ENCODE measurements at regions not wholly inside any gene's neighbourhood (a gene's known extent, or its start where the extent isn't known, plus 50 kb on each side); places are given as distances from the start of the nearest gene placed in this dataset.
"Not testable (repeated sequence)": the region's sequence is repeated elsewhere in the genome, so short reads cannot be mapped to it uniquely, and the experiment has no call there.

DNA sequence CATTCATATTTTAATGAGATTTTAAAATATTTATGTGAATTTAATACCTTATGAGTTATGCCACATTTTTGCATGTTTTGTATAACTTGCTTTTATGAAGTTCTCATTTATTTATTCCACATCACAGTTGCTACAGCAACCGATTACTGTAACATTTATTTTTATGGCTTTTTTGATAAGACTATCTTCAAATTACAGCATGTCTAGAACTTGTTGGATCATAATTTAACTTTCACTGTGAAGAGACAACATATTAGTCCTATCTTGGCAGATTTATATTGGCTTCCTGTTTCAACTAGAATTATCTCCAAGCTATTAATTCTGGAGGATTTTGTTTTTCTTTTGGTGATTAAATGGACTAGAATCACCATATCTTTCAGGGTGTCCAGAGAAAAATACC lies 793.7 kb upstream of the SLITRK5 start:
- DNase-seq, result no peak

DNA sequence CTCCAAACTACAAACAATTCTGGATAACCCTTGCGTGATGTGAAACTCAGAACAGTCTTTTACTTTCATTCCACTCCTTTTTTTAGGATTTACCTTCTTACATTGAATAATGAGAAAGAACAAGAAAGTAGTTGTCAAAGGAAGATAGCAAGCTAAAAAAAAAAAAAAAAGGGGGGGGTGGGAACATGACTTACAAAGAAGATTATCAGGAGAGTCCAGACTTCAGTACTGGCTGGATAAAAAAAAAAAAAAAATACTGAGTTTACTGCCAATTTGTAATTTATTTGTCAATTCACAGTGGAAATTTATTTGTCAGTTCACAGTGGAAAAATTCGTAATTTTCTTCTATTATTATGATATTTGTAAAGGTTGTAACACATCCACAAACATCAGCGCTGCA lies 792.4 kb upstream of the SLITRK5 start:
- no peak for DNase-seq

- no peak for DNase-seq
Observed at GRCh38 chr13:86881390-86881789, 789.8 kb upstream of the SLITRK5 start.

DNA sequence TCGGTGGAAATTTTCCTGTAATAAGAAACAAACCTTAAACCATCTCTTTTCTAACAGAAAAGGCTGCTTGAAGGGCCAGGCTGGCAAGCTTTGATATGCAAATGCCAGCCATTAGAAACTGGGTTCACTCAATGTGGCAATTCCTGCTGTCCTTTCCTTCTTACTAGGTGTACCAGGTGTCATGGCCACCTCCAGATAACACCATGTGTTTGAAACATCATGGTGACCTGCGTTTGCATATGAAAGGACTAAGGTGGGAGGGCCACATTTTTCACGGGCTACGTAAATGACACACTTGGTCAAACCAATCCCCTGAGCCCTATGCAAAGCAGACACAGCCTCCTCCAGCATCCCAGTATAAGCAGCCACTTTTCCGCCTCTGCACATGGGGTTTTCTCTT lies 789.1 kb upstream of the SLITRK5 start:
- DNase-seq, result no peak

DNA sequence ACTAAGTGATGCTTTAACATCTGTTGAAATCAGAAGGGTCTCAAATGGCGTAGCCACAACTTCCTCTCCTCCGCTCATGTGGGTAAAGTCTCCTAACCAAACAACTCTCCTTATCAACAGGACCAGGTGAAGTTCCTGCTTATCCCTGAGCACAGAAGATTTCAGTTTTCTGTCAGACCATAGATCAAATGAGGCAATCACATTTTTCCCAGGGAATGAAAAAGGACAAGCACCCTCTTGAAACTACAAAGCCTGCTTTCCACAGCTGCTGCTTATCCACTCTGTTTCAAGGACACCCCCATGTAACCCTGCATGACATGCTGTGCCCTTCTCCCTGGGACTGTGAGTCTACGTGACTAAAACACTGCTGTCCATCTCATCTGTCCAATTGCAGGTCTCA lies 788.3 kb upstream of the SLITRK5 start:
- DNase-seq, result no peak

DNA sequence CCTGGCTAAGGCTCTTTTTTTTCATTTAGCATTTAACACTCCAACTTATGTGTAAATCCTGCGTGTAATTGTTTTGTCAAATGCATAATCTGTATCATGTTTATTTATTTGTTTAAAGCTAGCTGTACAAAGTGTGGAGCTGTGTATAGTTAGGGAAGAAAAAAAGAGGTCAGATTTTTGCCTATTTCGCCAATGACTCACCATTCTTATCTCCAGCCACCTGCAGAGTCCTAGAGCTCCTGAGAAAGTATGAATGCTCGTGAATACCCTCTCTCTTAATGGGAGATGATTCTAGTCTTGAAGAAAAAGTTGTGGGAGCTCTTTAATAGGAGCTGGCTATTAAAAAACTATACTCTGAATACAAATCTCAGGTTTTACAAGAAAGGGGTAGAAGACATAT lies 778.8 kb upstream of the SLITRK5 start:
- no peak for DNase-seq

DNA sequence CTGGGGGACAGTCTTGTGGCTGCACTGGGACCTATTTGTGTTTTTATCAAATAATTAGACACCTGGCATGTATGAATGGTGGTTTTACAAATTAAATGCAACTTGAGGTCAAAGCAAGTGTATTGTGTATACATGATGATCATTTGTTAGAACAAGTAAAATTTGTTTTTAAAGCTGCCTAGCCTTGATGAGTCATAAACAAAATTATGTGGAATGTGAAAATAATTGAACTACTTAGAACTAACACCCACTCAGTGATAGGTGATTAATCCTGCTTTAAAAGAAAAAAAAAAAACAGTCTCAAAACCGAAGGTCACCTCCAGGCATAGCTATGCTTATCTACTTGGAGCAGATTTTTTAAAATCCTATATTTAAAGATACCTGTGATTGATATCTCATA lies 770.3 kb upstream of the SLITRK5 start:
- no peak for DNase-seq

GRCh38 chr13:86906127-86906874 lies 764.9 kb upstream of the SLITRK5 start:
- no peak for DNase-seq

GRCh38 chr13:86907156-86907555 lies 764.0 kb upstream of the SLITRK5 start:
- no peak for DNase-seq

DNA sequence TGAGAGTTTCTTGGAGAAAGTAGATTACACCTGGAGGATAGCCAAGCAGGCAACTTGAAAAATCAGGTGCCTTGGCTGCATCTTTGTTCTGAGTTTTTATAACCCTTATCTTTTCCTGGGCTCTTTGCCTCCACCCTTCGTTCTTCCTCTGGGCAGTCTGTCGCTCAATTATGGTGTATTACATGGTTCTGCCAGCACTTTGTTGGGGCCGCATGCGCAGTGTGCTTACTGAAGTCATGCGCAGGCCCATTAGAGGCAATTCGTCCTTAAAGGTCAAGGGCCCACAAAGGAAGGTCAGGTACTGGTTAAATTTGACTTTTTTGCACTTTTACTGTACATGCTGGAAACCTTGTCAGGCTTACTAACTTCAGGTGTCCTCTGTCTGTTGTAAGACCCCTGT lies 761.9 kb upstream of the SLITRK5 start:
- DNase-seq, result no peak

- DNase-seq, result no peak
Observed at GRCh38 chr13:86914757-86915156, 756.4 kb upstream of the SLITRK5 start.

DNA sequence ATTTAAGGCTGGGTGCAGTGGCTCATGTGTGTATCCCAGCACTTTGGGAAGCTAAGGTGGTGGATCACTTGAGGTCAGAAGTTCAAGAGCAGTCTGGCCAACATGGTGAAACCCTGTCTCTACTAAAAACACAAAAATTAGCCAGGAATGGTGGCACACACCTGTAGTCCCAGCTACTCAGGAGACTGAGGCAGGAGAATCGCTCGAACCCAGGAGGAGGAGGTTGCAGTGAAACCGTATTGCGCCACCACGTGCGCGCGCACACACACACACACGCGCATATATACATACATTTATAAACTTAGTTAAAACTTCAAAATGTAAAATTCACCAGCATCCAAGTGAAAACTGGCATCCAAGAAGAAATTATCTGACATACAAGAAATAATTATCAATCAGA lies 753.7 kb upstream of the SLITRK5 start:
- DNase-seq, result not testable (repeated sequence)

DNA sequence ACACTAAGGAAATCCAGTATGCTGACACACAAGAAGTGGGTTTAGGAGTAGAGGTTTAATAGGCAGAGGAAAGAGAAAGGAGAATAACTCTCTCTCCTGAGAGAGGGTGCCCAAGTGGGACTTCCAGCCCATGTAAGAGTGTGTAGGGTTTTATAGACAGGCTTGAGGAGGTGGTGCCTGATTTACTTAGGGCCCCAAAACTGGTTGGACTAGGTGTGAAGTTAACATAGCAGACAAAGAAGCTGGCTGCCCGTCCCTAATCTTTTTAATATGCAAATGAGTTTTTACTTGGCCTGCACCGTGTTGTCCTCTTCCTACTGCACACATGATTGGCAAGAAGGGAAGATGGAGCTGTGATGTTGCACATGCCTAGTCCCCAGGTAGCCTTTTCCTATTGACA lies 752.5 kb upstream of the SLITRK5 start:
- DNase-seq, result no peak

DNA sequence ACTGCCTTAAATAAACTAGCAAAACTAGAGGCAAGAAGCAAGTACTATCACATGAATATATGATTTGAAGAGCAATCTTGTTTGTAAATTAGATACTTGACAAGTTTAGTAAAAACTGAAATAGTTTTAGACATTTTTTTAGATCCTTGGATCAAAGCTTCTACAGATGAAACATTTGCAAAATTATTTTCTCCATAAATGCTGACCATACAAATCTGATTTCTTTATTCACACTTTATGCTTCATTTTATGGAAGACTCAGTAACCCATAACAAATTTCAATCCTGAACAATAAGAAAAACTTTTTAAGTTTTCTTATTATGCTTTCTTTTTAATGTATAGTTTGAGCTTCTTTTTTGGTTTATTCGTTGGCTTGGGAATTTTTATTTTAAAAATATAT lies 750.2 kb upstream of the SLITRK5 start:
- no peak for DNase-seq

DNA sequence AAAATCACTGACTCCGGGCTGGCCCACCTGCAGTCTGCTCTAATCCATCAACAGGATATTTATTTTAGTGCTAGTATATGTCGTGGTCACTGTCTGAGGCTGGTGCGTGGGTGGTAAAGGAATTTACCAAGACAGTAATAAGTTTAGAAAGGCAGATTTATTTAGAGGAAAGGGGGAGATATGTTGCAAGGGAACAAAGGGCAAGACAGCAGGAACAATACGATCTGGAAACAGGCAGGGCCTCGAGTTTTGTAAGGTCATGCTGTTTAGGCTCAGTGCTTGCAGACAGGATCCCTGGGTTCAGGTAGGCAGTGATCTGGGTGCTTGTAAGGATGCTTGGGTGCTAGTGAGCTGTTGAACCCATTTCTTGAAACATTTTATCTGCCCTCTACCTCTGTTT lies 748.2 kb upstream of the SLITRK5 start:
- no peak for DNase-seq

GRCh38 chr13:86926916-86927315 lies 744.3 kb upstream of the SLITRK5 start:
- DNase-seq, result not testable (repeated sequence)

GRCh38 chr13:86932776-86933334 lies 738.3 kb upstream of the SLITRK5 start:
- no peak for DNase-seq

DNA sequence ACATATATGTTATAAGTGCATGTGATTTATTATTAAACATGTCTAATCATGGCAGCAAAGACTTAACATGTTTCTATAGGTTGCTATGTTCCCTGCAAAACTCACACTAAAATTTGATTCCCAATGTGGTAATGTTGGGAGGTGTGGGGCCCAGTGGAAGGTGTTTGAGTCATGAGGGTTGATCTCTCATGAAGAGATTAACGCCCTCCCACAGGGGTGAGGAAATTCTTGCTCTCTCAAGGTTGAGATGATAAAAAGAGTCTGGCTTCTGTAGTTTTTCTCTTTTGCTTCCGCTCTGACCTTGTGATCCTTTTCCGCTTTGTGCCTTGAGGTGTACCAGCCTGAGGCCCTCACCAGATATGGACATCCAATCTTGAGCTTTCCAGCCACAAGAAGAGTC lies 737.5 kb upstream of the SLITRK5 start:
- no peak for DNase-seq

- DNase-seq, result no peak
Observed at GRCh38 chr13:86937316-86937715, 733.9 kb upstream of the SLITRK5 start.

DNA sequence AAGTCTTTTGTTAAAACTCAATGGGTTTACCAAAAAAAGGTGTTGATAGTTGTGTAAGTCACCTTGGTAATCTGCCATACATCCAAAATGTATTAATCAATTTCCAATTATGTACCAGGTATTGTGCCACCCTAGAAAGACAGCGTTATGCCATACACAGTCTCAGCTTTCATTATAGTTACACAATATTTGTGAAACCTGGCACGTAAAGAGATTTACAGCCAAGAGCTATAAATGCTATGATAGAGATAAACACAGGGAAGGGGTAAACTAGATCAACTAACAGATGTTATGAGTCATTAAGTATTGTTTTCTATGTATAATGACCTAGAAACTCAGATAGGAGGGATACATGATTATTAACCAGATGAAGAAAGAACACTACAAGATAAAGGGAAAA lies 725.6 kb upstream of the SLITRK5 start:
- DNase-seq, result no peak

DNA sequence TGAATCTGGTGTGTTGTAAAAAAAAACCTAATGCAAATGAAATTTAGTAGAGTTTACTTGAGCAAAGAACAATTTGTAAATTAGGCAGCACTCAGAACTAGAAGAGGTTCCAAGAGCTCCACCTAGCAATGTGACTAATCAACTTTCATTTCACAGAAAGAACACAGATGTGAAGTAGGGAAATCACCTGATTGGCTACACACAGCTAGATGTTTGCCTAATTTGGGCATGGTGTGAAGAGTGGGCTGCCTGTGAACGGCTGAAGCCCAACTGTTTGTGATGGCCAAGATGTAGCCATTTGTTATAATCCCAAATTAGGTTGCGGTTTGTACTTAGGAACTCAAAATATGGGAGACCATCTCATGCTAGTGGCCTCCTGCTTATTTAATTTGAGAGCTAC lies 724.4 kb upstream of the SLITRK5 start:
- no peak for DNase-seq

- DNase-seq, result no peak
Observed at GRCh38 chr13:86954341-86954740, 716.8 kb upstream of the SLITRK5 start.

GRCh38 chr13:86960876-86961275 lies 710.3 kb upstream of the SLITRK5 start:
- no peak for DNase-seq

GRCh38 chr13:86974251-86974994 lies 696.7 kb upstream of the SLITRK5 start:
- no peak for DNase-seq

DNA sequence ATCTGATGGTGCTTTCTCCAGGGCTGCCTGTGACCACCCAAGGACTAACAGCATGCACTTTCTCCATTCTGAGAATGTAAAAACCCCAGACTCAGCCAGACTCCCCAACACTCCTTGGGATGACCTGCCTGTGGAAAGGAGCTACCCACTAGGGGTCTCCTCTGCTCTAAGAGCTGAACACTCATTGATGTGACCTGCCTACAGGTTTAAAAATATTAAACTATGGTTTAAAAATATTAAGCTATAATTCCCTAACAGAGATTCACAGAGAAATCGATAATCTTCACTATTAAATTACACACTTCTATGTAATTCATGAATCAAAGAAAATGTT lies 696.2 kb upstream of the SLITRK5 start:
- DNase-seq, result no peak

Measured in NCI-H1694 treated with DMSO at 0.1 percent for 48 hours (cell line).